Activated T-helper 2 cell treated with anti-CD3 and anti-CD28 coated beads, Interferon-gamma antibody, Interleukin-2, Interleukin-4, amounts not matched to agents 10 μg/mL and 5 μg/mL and 100 μg/mL, durations not matched to agents 14 hours and 24 hours and 36 hours (primary cell): ENCODE measurements at regions not wholly inside any gene's neighbourhood (a gene's known extent, or its start where the extent isn't known, plus 50 kb on each side); places are given as distances from the start of the nearest gene placed in this dataset.
"Not testable (repeated sequence)": the region's sequence is repeated elsewhere in the genome, so short reads cannot be mapped to it uniquely, and the experiment has no call there.

Experiments used
- DNase-seq: peaks from one replicate; pipeline ENCODE4 v3.0.0; 2021; ENCODE audit warnings: low spot score
- H3K27ac Mint-ChIP-seq: one replicate; pipeline ENCODE4 v1.8.0; 2021; ENCODE audit warnings: mixed read lengths
- H3K27me3 Mint-ChIP-seq: one replicate; pipeline ENCODE4 v1.8.0; 2021; ENCODE audit warnings: low read depth, mixed read lengths
- H3K36me3 Mint-ChIP-seq: one replicate; pipeline ENCODE4 v1.8.0; 2021; ENCODE audit warnings: low read depth, mixed read lengths
- H3K4me1 Mint-ChIP-seq: one replicate; pipeline ENCODE4 v1.8.0; 2021; ENCODE audit warnings: low read depth, mixed read lengths
- H3K4me3 Mint-ChIP-seq: one replicate; pipeline ENCODE4 v1.8.0; 2021; ENCODE audit warnings: low read depth, mild to moderate bottlenecking, moderate library complexity, mixed read lengths
- H3K9me3 Mint-ChIP-seq: one replicate; pipeline ENCODE4 v1.8.0; 2021; ENCODE audit warnings: mixed read lengths
- intact Hi-C: fragments of 100-400 bp; cut with micrococcal nuclease; formaldehyde crosslinking; loops from one replicate; pipeline ENCODE4 v1.15.1; 2023

- H3K9me3 Mint-ChIP-seq = no peaks in the 10 kb centered on the region
- no peak overlapping the region for H3K27ac Mint-ChIP-seq
- intact Hi-C loops = no loop called here
- H3K4me3 Mint-ChIP-seq = no peak overlapping the region
- DNase-seq = no peak
- peaks cover 3% of the 10 kb centered on the region for H3K27me3 Mint-ChIP-seq
- H3K4me1 Mint-ChIP-seq = no peaks in the 10 kb centered on the region
- no peaks in the 10 kb centered on the region for H3K36me3 Mint-ChIP-seq
These were observed 280.4 kb upstream of the ZNF32 start for GRCh38 chr10:43929122-43929521.

DNA sequence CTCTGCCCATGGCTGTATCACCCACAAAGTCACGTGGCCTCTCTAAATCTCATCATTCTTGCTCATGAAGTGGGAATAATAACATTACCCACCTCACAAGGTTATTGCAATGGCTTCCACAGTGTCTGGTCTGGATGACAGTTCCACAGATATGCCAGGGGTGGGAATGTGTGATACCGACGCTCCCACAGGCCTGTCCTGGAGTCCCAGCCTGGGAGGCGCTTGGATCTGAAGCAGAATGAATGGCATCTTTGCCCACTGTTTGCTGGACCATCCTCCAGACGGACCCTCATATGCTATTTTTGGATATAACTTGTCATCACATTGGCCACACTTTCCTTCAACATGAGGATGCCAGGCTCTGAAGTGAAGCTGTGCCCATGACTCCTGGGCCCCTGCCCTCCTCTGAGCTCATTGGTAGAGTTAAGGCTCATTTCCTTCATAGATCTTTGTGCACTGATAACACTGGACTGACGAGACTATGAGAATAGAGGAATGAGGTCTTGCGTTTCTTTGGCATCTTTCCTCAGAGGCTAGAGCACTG lies 279.8 kb upstream of the ZNF32 start:
- Mint-ChIP-seq H3K4me3 (no peak overlapping the region), H3K9me3 (no peaks in the 10 kb centered on the region), H3K27me3 (no peaks in the 10 kb centered on the region), H3K27ac (no peak overlapping the region), H3K4me1 (no peaks in the 10 kb centered on the region), H3K36me3 (no peaks in the 10 kb centered on the region)
- DNase-seq = no peak
- intact Hi-C loops = no loop called here

- intact Hi-C loops = no loop called here
- Mint-ChIP-seq H3K4me3 (no peak overlapping the region), H3K27me3 (no peaks in the 10 kb centered on the region), H3K36me3 (no peaks in the 10 kb centered on the region), H3K9me3 (no peaks in the 10 kb centered on the region), H3K4me1 (no peaks in the 10 kb centered on the region), H3K27ac (no peak overlapping the region)
- DNase-seq = no peak
These were observed 278.3 kb upstream of the ZNF32 start for GRCh38 chr10:43926875-43927406.

DNA sequence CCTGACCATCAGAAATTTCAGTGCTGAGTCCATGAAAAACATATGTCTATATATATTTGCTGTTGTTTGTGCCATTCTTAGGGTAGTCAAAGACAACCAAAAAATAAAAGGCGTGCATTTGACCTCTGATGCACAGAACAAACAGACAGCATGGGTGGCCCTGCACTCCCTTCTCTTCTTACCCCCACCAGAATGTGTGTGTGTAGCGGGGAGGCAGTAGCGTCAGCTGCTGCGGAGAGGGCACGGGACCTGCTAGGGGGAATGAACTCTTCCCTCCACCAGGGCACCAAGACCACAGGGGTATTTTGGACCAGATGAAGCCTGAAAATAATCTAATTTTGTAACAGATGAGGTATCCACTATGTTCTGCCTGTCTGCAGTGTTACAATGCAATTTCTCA lies 277.7 kb upstream of the ZNF32 start:
- no peak overlapping the region for H3K27ac Mint-ChIP-seq
- DNase-seq = no peak
- intact Hi-C loops = no loop called here
- no peaks in the 10 kb centered on the region for H3K36me3 Mint-ChIP-seq
- no peaks in the 10 kb centered on the region for H3K4me1 Mint-ChIP-seq
- no peak overlapping the region for H3K4me3 Mint-ChIP-seq
- no peaks in the 10 kb centered on the region for H3K9me3 Mint-ChIP-seq
- H3K27me3 Mint-ChIP-seq = no peaks in the 10 kb centered on the region

DNA sequence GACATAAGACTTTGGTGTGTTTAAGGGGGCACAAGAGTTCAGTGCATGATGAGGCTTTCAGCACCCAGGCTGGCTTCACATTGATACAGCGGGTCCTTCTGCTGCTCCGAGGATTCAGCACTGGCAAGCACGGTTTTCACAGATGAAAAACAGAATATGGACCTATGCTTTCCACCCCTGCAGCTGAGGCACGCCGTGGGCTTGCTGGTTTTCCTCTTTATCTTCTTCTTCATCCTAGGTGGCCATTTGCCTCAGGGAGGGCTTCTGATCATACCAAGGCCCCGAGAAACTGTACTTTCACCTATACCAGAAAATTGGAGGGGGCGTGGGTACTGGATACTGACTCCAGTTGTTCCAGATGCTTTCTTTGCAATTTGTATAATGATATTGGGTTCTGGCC lies 277.1 kb upstream of the ZNF32 start:
- Mint-ChIP-seq H3K36me3 (no peaks in the 10 kb centered on the region), H3K4me1 (no peaks in the 10 kb centered on the region), H3K27ac (no peak overlapping the region), H3K4me3 (no peak overlapping the region), H3K9me3 (no peaks in the 10 kb centered on the region), H3K27me3 (no peaks in the 10 kb centered on the region)
- intact Hi-C loops = no loop called here
- DNase-seq = no peak

DNA sequence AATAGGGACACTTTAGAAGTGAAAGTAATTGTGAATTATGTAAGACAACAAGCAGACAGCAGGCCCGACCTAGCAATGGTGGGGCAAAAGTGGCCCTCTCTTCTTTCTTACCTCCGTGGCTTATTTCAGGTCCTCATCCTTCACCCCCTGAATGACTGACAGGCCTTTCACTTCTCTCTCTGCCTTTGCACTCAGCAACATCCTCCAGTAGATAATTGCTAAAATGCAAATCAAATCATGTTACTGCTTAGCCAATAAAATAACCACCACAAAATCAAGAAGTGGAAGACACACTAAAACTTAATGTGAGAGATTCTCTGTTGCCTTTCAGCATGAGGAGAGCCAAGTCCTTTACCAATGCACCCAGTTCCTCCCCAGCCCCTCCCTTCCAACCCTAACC lies 274.6 kb upstream of the ZNF32 start:
- no peak for DNase-seq
- Mint-ChIP-seq H3K27me3 (peaks cover 8% of the 10 kb centered on the region), H3K36me3 (no peaks in the 10 kb centered on the region), H3K4me3 (no peak overlapping the region), H3K27ac (no peak overlapping the region), H3K4me1 (no peaks in the 10 kb centered on the region), H3K9me3 (no peaks in the 10 kb centered on the region)
- intact Hi-C loops = no loop called here

GRCh38 chr10:43922335-43923280 lies 273.9 kb upstream of the ZNF32 start:
- Mint-ChIP-seq H3K9me3 (no peaks in the 10 kb centered on the region), H3K27ac (no peak overlapping the region), H3K4me1 (no peaks in the 10 kb centered on the region), H3K27me3 (peaks cover 11% of the 10 kb centered on the region), H3K4me3 (no peak overlapping the region), H3K36me3 (no peaks in the 10 kb centered on the region)
- DNase-seq = no peak
- intact Hi-C loops = no loop called here

DNA sequence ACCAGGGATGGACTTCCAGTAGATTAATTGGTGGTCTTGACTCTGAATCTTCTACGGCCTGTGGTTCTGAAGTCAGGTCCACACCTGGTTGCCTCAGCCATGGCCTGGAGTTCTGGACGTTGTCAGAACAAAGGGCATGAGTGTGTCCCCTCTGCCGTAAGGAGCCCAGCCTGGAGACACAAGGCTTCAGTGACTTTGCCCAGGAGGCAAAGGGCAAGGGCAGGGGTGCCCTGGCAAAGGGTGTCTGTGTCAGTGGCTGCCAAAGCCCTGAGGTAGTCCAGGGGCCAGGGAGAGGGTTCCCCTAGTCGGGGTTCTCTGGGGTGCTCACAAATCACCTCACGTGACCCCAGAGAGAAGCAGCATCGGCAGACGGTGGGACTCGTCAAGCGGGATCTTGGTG lies 273.2 kb upstream of the ZNF32 start:
- no peaks in the 10 kb centered on the region for H3K4me1 Mint-ChIP-seq
- H3K27ac Mint-ChIP-seq = no peak overlapping the region
- no peaks in the 10 kb centered on the region for H3K9me3 Mint-ChIP-seq
- intact Hi-C loops = no loop called here
- no peaks in the 10 kb centered on the region for H3K36me3 Mint-ChIP-seq
- H3K4me3 Mint-ChIP-seq = no peak overlapping the region
- H3K27me3 Mint-ChIP-seq = peaks cover 11% of the 10 kb centered on the region
- DNase-seq = no peak

GRCh38 chr10:43921478-43921877 lies 272.8 kb upstream of the ZNF32 start:
- Mint-ChIP-seq H3K27ac (no peak overlapping the region), H3K9me3 (no peaks in the 10 kb centered on the region), H3K4me1 (no peaks in the 10 kb centered on the region), H3K36me3 (no peaks in the 10 kb centered on the region), H3K4me3 (no peak overlapping the region), H3K27me3 (peaks cover 14% of the 10 kb centered on the region)
- intact Hi-C loops = no loop called here
- no peak for DNase-seq

GRCh38 chr10:43920236-43920758 lies 271.6 kb upstream of the ZNF32 start:
- H3K9me3 Mint-ChIP-seq, H3K27ac Mint-ChIP-seq, DNase-seq, H3K4me1 Mint-ChIP-seq, intact Hi-C loops, H3K36me3 Mint-ChIP-seq, H3K4me3 Mint-ChIP-seq: not testable (repeated sequence)
- H3K27me3 Mint-ChIP-seq = peaks cover 16% of the 10 kb centered on the region

- intact Hi-C loops = no loop called here
- Mint-ChIP-seq H3K36me3 (no peaks in the 10 kb centered on the region), H3K27ac (no peak overlapping the region), H3K4me1 (no peaks in the 10 kb centered on the region), H3K27me3 (peaks cover 12% of the 10 kb centered on the region), H3K9me3 (no peaks in the 10 kb centered on the region), H3K4me3 (no peak overlapping the region)
- no peak for DNase-seq
These were observed 265.1 kb upstream of the ZNF32 start for GRCh38 chr10:43913676-43914235.

DNA sequence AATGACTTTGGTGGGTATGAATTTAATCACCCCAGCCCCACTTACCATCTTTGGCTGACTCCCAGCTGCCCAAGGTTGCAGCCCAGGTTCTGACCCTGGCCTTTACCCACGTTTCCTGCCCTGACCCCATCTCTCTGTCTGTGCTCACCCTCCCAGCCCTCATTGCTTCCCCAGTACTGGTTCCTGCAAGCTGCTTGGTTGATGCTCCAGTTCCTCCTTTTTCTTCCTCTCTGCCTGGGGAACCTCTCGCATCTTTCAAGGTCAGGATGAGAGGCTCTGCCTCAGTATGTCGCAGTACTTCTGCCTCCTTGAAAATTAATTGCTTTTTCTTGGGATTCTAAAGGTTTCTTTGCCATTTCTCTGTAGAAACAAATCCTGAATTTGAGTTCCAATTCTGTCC lies 263.8 kb upstream of the ZNF32 start:
- Mint-ChIP-seq H3K36me3 (no peaks in the 10 kb centered on the region), H3K9me3 (no peaks in the 10 kb centered on the region), H3K27ac (no peak overlapping the region), H3K4me1 (no peaks in the 10 kb centered on the region), H3K27me3 (peaks cover 5% of the 10 kb centered on the region), H3K4me3 (no peak overlapping the region)
- intact Hi-C loops = no loop called here
- DNase-seq = no peak

DNA sequence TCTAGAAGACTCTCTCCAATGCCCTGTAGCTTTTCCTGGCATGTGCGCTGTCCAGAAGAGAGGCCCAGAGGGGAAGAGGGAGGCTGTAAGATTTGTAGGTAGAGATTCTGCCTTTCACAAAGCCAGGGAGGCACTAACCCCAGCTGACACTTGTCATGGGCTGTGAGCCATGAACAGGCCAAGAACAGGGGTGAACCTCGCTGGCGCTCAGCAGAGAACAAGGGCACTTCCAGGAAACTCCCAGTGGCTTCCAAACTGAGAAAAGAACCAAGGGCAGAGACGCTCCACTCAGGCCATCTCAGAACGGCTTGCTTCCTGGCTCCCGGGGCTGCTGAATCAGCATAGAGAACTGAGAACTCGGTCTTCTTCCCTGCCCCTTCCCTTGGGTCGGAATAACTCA lies 257.8 kb upstream of the ZNF32 start:
- Mint-ChIP-seq H3K4me3 (no peak overlapping the region), H3K4me1 (no peaks in the 10 kb centered on the region), H3K27ac (no peak overlapping the region), H3K27me3 (peaks cover 14% of the 10 kb centered on the region), H3K36me3 (no peaks in the 10 kb centered on the region), H3K9me3 (no peaks in the 10 kb centered on the region)
- intact Hi-C loops = no loop called here
- DNase-seq = no peak
